ENCODE measurements at regions not wholly inside any gene's neighbourhood (a gene's known extent, or its start where the extent isn't known, plus 50 kb on each side); places are given as distances from the start of the nearest gene placed in this dataset.

GRCh38 chr2:129224486-129224885 is 755.0 kb upstream of the RAB6C start:
- TF ChIP-seq CTCF (IDR thresholded peaks at IDR 0.05) (no peak), POLR2A (IDR thresholded peaks at IDR 0.05) (no peak)

All from thyroid gland (tissue), 4 donors.